ENCODE measurements at regions not wholly inside any gene's neighbourhood (a gene's known extent, or its start where the extent isn't known, plus 50 kb on each side); places are given as distances from the start of the nearest gene placed in this dataset.

DNA sequence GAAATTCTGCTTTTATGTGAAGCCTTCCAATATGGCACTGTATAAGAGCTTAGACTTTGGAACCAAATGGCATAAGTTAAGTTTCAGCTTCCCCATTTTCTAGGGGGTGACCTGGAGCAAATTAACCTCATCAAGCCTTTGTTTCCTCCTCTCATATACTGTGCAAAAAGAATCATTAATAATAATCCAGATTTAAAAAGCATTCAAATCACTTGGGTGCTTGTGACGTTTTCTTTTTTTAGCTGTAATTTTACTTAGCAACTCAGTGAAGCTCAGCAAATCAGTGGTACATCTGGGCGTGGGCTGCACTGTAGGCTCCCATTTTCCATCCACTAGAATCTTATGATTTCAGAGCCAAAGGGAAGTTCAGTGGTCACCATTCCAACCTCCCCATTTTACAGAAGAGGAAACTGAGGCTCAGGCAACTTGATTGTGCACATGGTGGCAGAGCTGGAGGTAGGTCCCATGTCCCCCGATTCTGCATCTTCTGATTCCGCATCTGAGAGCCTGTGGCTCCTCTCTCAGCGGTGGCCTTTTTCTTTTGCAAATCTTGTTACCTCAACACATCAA lies 131.2 kb downstream of the SNAPC1 start:
- Mint-ChIP-seq H3K36me3 (no peaks in the 10 kb centered on the region), H3K27me3 (ENCODE audit: insufficient read depth, low read depth) (peaks cover 3% of the 10 kb centered on the region), H3K4me1 (peaks cover 6% of the 10 kb centered on the region), H3K27ac (no peak overlapping the region), H3K4me3 (no peak overlapping the region), H3K9me3 (no peaks in the 10 kb centered on the region)
- Histone ChIP-seq H3K36me3 (no peaks in the 10 kb centered on the region), H3K4me3 (no peak overlapping the region), H3K79me2 (ENCODE audit: low read depth) (no peaks in the 10 kb centered on the region), H4K20me1 (ENCODE audit: low read depth) (no peaks in the 10 kb centered on the region), H3K9me3 (ENCODE audit: low read depth) (no peaks in the 10 kb centered on the region), H3K27ac (no peak overlapping the region), H3K4me2 (no peak overlapping the region), H3K9ac (no peak overlapping the region), H3K27me3 (no peaks in the 10 kb centered on the region), H2AFZ (replicated peaks) (no peak overlapping the region), H3F3A (ENCODE audit: low read depth) (no peaks in the 10 kb centered on the region), H3K4me1 (peaks cover 5% of the 10 kb centered on the region)
- DNase-seq (ENCODE audit: low spot score) = no peak
- TF ChIP-seq, protein P1, sequence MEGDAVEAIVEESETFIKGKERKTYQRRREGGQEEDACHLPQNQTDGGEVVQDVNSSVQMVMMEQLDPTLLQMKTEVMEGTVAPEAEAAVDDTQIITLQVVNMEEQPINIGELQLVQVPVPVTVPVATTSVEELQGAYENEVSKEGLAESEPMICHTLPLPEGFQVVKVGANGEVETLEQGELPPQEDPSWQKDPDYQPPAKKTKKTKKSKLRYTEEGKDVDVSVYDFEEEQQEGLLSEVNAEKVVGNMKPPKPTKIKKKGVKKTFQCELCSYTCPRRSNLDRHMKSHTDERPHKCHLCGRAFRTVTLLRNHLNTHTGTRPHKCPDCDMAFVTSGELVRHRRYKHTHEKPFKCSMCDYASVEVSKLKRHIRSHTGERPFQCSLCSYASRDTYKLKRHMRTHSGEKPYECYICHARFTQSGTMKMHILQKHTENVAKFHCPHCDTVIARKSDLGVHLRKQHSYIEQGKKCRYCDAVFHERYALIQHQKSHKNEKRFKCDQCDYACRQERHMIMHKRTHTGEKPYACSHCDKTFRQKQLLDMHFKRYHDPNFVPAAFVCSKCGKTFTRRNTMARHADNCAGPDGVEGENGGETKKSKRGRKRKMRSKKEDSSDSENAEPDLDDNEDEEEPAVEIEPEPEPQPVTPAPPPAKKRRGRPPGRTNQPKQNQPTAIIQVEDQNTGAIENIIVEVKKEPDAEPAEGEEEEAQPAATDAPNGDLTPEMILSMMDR (IDR thresholded peaks at IDR 0.05) = no peak
- TF ChIP-seq EZH2 (IDR thresholded peaks at IDR 0.05) (no peak), EZH2phosphoT487 (IDR thresholded peaks at IDR 0.05) (no peak)

DNA sequence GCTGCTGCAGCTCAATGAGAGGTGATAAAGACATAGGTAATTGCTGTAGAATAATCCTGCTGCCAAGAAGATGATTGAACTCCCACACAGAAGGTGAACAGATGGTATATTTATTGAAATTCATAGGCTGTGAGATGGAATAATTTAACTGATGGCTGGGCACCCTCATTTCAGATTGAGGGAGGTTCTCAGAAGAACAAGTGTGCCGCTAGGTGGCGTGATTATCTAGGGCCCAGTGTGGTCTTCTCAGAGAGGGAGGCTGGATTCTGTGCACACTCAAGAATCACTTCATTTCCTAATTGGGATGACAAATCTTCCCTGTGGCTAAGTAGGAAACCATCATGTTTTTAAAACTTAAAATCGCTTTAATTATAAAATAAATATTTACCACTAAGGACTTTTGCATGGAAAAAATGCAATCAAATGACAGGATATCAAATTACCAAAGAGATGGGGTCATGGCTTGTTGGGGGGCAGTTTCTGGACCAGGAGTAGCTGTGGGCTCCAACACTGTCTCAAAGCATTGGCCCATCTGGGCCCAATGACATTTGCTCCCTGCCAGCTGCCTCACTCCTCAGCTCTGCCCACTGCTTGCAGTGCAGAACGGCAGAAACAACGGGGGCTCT lies 132.3 kb downstream of the SNAPC1 start:
- Histone ChIP-seq H2AFZ (replicated peaks) (no peak overlapping the region), H3K79me2 (ENCODE audit: low read depth) (no peaks in the 10 kb centered on the region), H3K4me3 (no peak overlapping the region), H4K20me1 (ENCODE audit: low read depth) (no peaks in the 10 kb centered on the region), H3F3A (ENCODE audit: low read depth) (no peaks in the 10 kb centered on the region), H3K36me3 (no peaks in the 10 kb centered on the region), H3K27ac (no peak overlapping the region), H3K9me3 (ENCODE audit: low read depth) (no peaks in the 10 kb centered on the region), H3K9ac (no peak overlapping the region), H3K27me3 (no peaks in the 10 kb centered on the region), H3K4me2 (no peak overlapping the region), H3K4me1 (peaks cover 5% of the 10 kb centered on the region)
- Mint-ChIP-seq H3K4me3 (no peak overlapping the region), H3K27me3 (ENCODE audit: insufficient read depth, low read depth) (peaks cover 2% of the 10 kb centered on the region), H3K27ac (no peak overlapping the region), H3K36me3 (no peaks in the 10 kb centered on the region), H3K4me1 (peaks cover 6% of the 10 kb centered on the region), H3K9me3 (no peaks in the 10 kb centered on the region)
- TF ChIP-seq, protein P1 (IDR thresholded peaks at IDR 0.05) = peak; percentile 84
- TF ChIP-seq EZH2 (IDR thresholded peaks at IDR 0.05) = no peak
- DNase-seq (ENCODE audit: low spot score) = peak; percentile 85

DNA sequence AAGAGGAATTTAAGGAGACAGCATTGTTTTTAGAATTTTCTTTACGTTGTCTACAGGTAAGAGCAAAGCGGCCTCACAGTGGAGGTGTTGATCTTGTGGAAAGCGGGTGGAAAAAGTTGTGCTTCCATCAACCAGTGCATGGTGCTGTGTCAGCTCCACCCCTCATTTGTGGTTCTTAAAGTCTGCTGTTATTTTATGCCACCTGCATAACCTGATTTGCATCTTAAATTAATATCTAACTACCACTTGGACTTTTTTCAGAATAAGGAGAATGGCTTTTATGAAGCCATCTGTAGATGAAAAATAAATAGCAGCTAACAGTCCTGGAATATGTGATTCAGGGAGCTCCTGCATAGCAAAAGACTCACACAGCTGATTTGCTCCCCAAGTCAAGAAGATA lies 135.1 kb downstream of the SNAPC1 start:
- Histone ChIP-seq H3F3A (ENCODE audit: low read depth) (no peaks in the 10 kb centered on the region), H4K20me1 (ENCODE audit: low read depth) (no peaks in the 10 kb centered on the region), H3K36me3 (no peaks in the 10 kb centered on the region), H3K4me1 (no peaks in the 10 kb centered on the region), H3K79me2 (ENCODE audit: low read depth) (no peaks in the 10 kb centered on the region), H3K4me3 (no peak overlapping the region), H3K9me3 (ENCODE audit: low read depth) (no peaks in the 10 kb centered on the region), H2AFZ (replicated peaks) (no peak overlapping the region), H3K4me2 (no peak overlapping the region), H3K27me3 (no peaks in the 10 kb centered on the region), H3K27ac (no peak overlapping the region), H3K9ac (no peak overlapping the region)
- H3K9me3 Mint-ChIP-seq = no peaks in the 10 kb centered on the region
- H3K36me3 Mint-ChIP-seq = no peaks in the 10 kb centered on the region
- H3K4me1 Mint-ChIP-seq = no peaks in the 10 kb centered on the region
- no peak overlapping the region for H3K4me3 Mint-ChIP-seq
- DNase-seq (ENCODE audit: low spot score) = no peak
- H3K27me3 Mint-ChIP-seq (ENCODE audit: insufficient read depth, low read depth) = peaks cover 2% of the 10 kb centered on the region
- TF ChIP-seq, protein P1 (IDR thresholded peaks at IDR 0.05) = no peak
- TF ChIP-seq EZH2phosphoT487 (IDR thresholded peaks at IDR 0.05) (no peak), EZH2 (IDR thresholded peaks at IDR 0.05) (no peak)
- H3K27ac Mint-ChIP-seq = no peak overlapping the region

Data from neural progenitor cell (in vitro differentiated cells).